A673 (cell line): ENCODE measurements at regions not wholly inside any gene's neighbourhood (a gene's known extent, or its start where the extent isn't known, plus 50 kb on each side); places are given as distances from the start of the nearest gene placed in this dataset.

Source experiments
- BruUV-seq: library from RNA; stranded (reverse); fragments of 400-500 nt; replicated peaks from 2 replicates; lab custom pipeline; 2021; lab: Mats Ljungman, UMichigan
- CTCF ChIA-PET: fragments of 300-600 bp; sonication (Branson Sonifier 250); formaldehyde crosslinking; loops from one replicate; lab custom pipeline; 2022; ENCODE audit warnings: antibody characterized with exemption; lab: Charles Lee
- POLR2A ChIA-PET: fragments of 300-600 bp; sonication (Branson Sonifier 250); formaldehyde crosslinking; loops from one replicate; lab custom pipeline; 2022; ENCODE audit warnings: antibody characterized with exemption; ENCODE audit not compliant: low non-redundant PET; lab: Charles Lee
- DNase-seq: peaks from one replicate; pipeline ENCODE4 v3.0.0-alpha.2; 2015; ENCODE audit warnings: low spot score
- H3K27ac ChIP-seq: fragments of 200-600 bp; sonication (generic); 2 replicates; pipeline ENCODE4 v1.5.1; 2016; ENCODE audit warnings: mixed run types, low read depth, mild to moderate bottlenecking, mixed read lengths, antibody characterized with exemption, low read length; ENCODE audit not compliant: poor library complexity, severe bottlenecking
- H3K27me3 ChIP-seq: fragments of 200-600 bp; sonication (generic); replicated peaks from 2 replicates; pipeline ENCODE4 v1.6.1; 2017; ENCODE audit warnings: mixed run types, low read depth, mild to moderate bottlenecking, mixed read lengths, antibody characterized with exemption, low read length; ENCODE audit not compliant: insufficient read depth, poor library complexity
- H3K36me3 ChIP-seq: fragments of 200-600 bp; sonication (generic); 2 replicates; pipeline ENCODE4 v1.6.1; 2016; ENCODE audit warnings: mixed run types, mild to moderate bottlenecking, mixed read lengths, antibody characterized with exemption, low read length; ENCODE audit not compliant: insufficient read depth, poor library complexity, severe bottlenecking
- H3K4me1 ChIP-seq: fragments of 200-600 bp; sonication (generic); 2 replicates; pipeline ENCODE4 v1.6.1; 2017; ENCODE audit warnings: mixed run types, mild to moderate bottlenecking, mixed read lengths, antibody characterized with exemption, low read length; ENCODE audit not compliant: insufficient read depth, poor library complexity, severe bottlenecking
- H3K4me3 ChIP-seq: fragments of 200-600 bp; sonication (generic); 2 replicates; pipeline ENCODE4 v1.5.1; 2016; ENCODE audit warnings: low read depth, mixed run types, mild to moderate bottlenecking, mixed read lengths, low read length; ENCODE audit not compliant: poor library complexity, severe bottlenecking
- H3K9me3 ChIP-seq: fragments of 200-600 bp; sonication (generic); 2 replicates; pipeline ENCODE4 v1.6.1; 2016; ENCODE audit warnings: mixed run types, low read depth, mild to moderate bottlenecking, mixed read lengths, antibody characterized with exemption, low read length; ENCODE audit not compliant: poor library complexity, severe bottlenecking
- CTCF ChIP-seq: fragments of 300-800, 200-600 bp; sonication (generic); conservative IDR thresholded peaks from 2 replicates; pipeline ENCODE4 v1.5.1; 2017; ENCODE audit warnings: low read depth, mild to moderate bottlenecking, antibody characterized with exemption, low read length, moderate library complexity, mixed read lengths
- EZH2 ChIP-seq: fragments of 200-600 bp; sonication (generic); IDR thresholded peaks from 2 replicates; pipeline ENCODE4 v1.6.1; 2017; ENCODE audit warnings: borderline replicate concordance, low read depth, mild to moderate bottlenecking, mixed read lengths, antibody characterized with exemption, low read length; ENCODE audit not compliant: poor library complexity, severe bottlenecking
- intact Hi-C: fragments of 100-400 bp; cut with micrococcal nuclease; formaldehyde crosslinking; loops from one replicate; pipeline ENCODE4 v1.10.0; 2022; ENCODE audit not compliant: unreplicated experiment

- TF ChIP-seq EZH2 (no peak), CTCF (no peak)
- Histone ChIP-seq H3K4me1 (no peaks in the 10 kb centered on the region), H3K27me3 (no peaks in the 10 kb centered on the region), H3K4me3 (no peak overlapping the region), H3K36me3 (no peaks in the 10 kb centered on the region), H3K9me3 (no peaks in the 10 kb centered on the region), H3K27ac (no peak overlapping the region)
- DNase-seq: no peak
- POLR2A ChIA-PET: no interaction called here
- no TSS peak for BruUV-seq
- intact Hi-C loops: no loop called here
- CTCF ChIA-PET: no interaction called here
Measured at GRCh38 chr6:156652231-156652750, 124.9 kb upstream of the ARID1B start.

GRCh38 chr6:156651486-156651885 lies 125.7 kb upstream of the ARID1B start:
- ChIA-PET POLR2A (no interaction called here), CTCF (no interaction called here)
- Histone ChIP-seq H3K4me1 (no peaks in the 10 kb centered on the region), H3K9me3 (no peaks in the 10 kb centered on the region), H3K36me3 (no peaks in the 10 kb centered on the region), H3K27ac (no peak overlapping the region), H3K27me3 (no peaks in the 10 kb centered on the region), H3K4me3 (no peak overlapping the region)
- intact Hi-C loops: no loop called here
- no TSS peak for BruUV-seq
- no peak for DNase-seq
- TF ChIP-seq EZH2 (no peak), CTCF (no peak)

- Histone ChIP-seq H3K36me3 (no peaks in the 10 kb centered on the region), H3K27ac (no peak overlapping the region), H3K9me3 (no peaks in the 10 kb centered on the region), H3K4me1 (no peaks in the 10 kb centered on the region), H3K27me3 (no peaks in the 10 kb centered on the region), H3K4me3 (no peak overlapping the region)
- intact Hi-C loops: no loop called here
- no peak for DNase-seq
- TF ChIP-seq EZH2: no peak
- no peak for TF ChIP-seq CTCF
- CTCF ChIA-PET: no interaction called here
- BruUV-seq: no TSS peak
- POLR2A ChIA-PET: no interaction called here
Measured at GRCh38 chr6:156650896-156651390, 126.2 kb upstream of the ARID1B start.
